Small intestine (tissue), 7 donors: ENCODE measurements at regions not wholly inside any gene's neighbourhood (a gene's known extent, or its start where the extent isn't known, plus 50 kb on each side); places are given as distances from the start of the nearest gene placed in this dataset.

Experiments used
- DNase-seq, 2 donors: peaks; one replicate each; pipeline versions ENCODE4 v3.0.0 to v3.0.0-alpha.2; 2013
- FAIRE-seq: peaks from 2 replicates; lab custom pipeline; 2012; peaks lifted over from hg19 to GRCh38; lab: Jason Lieb, UNC
- H3K27ac ChIP-seq, 3 donors: one replicate each; pipeline ENCODE4 v1.5.1; 2013; ENCODE audit warnings: low read length in 2 of 3, mild to moderate bottlenecking in 2 of 3, control low read depth in 1 of 3, inconsistent platforms in 1 of 3, low read depth in 1 of 3, moderate library complexity in 1 of 3
- H3K27me3 ChIP-seq, 3 donors: one replicate each; pipeline ENCODE4 v1.6.1; 2013; ENCODE audit warnings: low read length in 3 of 3, inconsistent platforms in 1 of 3; ENCODE audit not compliant: control insufficient read depth in 3 of 3, insufficient read depth in 3 of 3
- H3K36me3 ChIP-seq, 3 donors: one replicate each; pipeline ENCODE4 v1.6.1; 2013; ENCODE audit warnings: low read length in 3 of 3, inconsistent platforms in 1 of 3, low read depth in 1 of 3, mild to moderate bottlenecking in 1 of 3, moderate library complexity in 1 of 3; ENCODE audit not compliant: control insufficient read depth in 3 of 3, insufficient read depth in 2 of 3
- H3K4me1 ChIP-seq, 3 donors: one replicate each; pipeline ENCODE4 v1.6.1; 2013; ENCODE audit warnings: low read length in 2 of 3, inconsistent platforms in 1 of 3, low read depth in 1 of 3, mild to moderate bottlenecking in 1 of 3, moderate library complexity in 1 of 3; ENCODE audit not compliant: control insufficient read depth in 3 of 3, insufficient read depth in 2 of 3
- H3K4me3 ChIP-seq, 3 donors: one replicate each; pipeline ENCODE4 v1.5.1; 2013; ENCODE audit warnings: low read length in 3 of 3, control low read depth in 1 of 3, inconsistent platforms in 1 of 3, low read depth in 1 of 3, mild to moderate bottlenecking in 1 of 3, moderate library complexity in 1 of 3
- H3K9me3 ChIP-seq, 2 donors: one replicate each; pipeline ENCODE4 v1.6.1; 2013; ENCODE audit warnings: low read depth in 1 of 2, low read length in 1 of 2; ENCODE audit not compliant: control insufficient read depth in 2 of 2, insufficient read depth in 1 of 2
- WGBS, 3 donors: extraction: QIAGEN DNeasy Blood & Tissue Kit; methylation state at CpG; one replicate each; pipeline ENCODE4 v1.1.7; 2013; 5-methylcytosine and 5-hydroxymethylcytosine counted together
- donor health status: healthy with polysubstance abuse.
- donor health status: control.
- donor health status: control.
- donor health status: Bipolar disorder and iron deficiency.
- donor health status: healthy.

DNA sequence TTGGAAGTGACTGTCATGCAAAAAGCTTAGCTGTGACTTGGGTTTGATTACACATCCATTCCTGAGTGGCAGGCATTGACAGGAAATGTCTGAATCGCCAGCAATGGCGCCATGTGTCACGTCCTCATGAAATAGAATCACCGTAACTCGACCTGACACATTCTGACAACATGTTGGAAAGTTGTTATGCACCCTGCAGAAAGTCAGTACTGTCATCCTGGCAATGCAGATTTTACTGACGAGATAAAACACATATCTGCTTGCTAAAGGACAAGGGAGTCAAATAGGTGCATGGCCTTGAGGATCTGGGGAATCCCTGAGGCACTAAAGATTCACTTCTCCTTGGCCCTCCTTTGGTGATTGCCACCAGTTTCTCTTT, 344.2 kb downstream of the SPATA31D1 start:
- H3K36me3 ChIP-seq = no peaks in the 10 kb centered on the region
- no peaks in the 10 kb centered on the region for H3K4me1 ChIP-seq
- H3K27me3 ChIP-seq = no peaks in the 10 kb centered on the region
- 64 to 84% (median 75%) methylated on average over 6 of the region's 6 CpGs for WGBS, 3 donors
- no peak overlapping the region for H3K27ac ChIP-seq
- H3K9me3 ChIP-seq = no peaks in the 10 kb centered on the region
- DNase-seq (no peak), FAIRE-seq (no peak)
- no peak overlapping the region for H3K4me3 ChIP-seq

DNA sequence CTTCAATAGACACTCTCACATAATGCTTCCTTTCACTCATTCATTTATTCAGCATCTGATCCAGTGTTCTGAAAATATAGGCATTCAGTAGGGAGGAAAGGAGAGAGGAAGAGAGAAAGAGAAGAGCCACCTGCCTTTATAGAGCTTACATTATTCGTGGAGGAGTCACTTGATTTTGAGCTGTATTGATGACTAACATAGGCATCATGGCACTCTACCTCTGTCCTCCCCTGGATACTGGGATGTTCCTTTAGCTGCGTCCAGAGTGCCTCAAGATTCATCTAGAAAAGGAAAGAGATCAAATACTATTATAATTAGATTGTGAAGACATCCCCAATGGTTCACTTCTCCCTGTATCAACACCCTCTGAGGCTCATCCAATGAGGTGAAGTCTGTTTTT, 345.1 kb downstream of the SPATA31D1 start:
- DNase-seq (no peak), FAIRE-seq (no peak)
- no peak overlapping the region for H3K4me3 ChIP-seq
- no peaks in the 10 kb centered on the region for H3K4me1 ChIP-seq
- 58 to 76% (median 73%) methylated on average over 2 of the region's 2 CpGs for WGBS, 3 donors
- H3K36me3 ChIP-seq = no peaks in the 10 kb centered on the region
- H3K9me3 ChIP-seq = no peaks in the 10 kb centered on the region
- no peak overlapping the region for H3K27ac ChIP-seq
- no peaks in the 10 kb centered on the region for H3K27me3 ChIP-seq

DNA sequence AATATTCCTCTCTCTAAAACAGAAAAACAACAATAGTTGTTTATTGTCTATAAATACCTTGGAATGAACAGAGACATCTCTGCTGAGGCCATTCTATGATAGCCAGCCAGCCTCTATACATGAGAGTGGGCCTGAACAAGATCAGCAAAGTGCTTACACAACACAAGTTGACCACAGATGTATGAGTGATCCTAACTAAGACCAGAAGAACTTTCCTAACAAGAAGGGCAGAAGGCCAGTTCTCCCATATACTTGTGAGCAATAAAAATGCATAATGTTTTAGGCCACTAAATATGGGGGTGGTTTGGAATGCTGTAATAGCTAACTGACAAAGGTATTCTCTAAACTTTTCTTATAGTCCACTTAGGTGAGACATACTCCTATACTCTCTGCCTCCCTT, 345.7 kb downstream of the SPATA31D1 start:
- no peak overlapping the region for H3K4me3 ChIP-seq
- H3K36me3 ChIP-seq = no peaks in the 10 kb centered on the region
- no peaks in the 10 kb centered on the region for H3K4me1 ChIP-seq
- H3K27ac ChIP-seq = no peak overlapping the region
- no peak for FAIRE-seq
- H3K9me3 ChIP-seq = no peaks in the 10 kb centered on the region
- DNase-seq = no peak
- no peaks in the 10 kb centered on the region for H3K27me3 ChIP-seq

DNA sequence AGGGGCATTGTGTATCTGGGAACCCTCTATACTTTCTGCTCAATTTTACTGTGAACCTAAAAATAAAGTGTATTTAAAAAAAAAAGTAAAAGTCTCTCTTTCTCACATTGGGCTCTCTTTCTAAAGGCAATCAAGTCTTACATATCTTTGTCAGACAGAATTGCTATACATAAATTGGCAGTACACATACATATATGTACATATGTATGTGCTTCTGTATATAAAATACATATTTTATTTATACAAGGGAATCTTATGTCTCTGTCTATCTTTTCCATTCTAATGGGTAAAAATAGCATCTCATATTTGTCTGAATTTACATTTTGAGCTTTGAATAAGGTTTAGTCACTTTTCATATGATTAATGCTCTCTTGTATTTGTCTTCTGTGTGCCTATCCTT, 348.8 kb downstream of the SPATA31D1 start:
- DNase-seq = no peak
- no peaks in the 10 kb centered on the region for H3K4me1 ChIP-seq
- H3K4me3 ChIP-seq = no peak overlapping the region
- H3K27ac ChIP-seq = no peak overlapping the region
- H3K36me3 ChIP-seq = no peaks in the 10 kb centered on the region
- FAIRE-seq = peak; percentile 10
- no peaks in the 10 kb centered on the region for H3K9me3 ChIP-seq
- no peaks in the 10 kb centered on the region for H3K27me3 ChIP-seq

DNA sequence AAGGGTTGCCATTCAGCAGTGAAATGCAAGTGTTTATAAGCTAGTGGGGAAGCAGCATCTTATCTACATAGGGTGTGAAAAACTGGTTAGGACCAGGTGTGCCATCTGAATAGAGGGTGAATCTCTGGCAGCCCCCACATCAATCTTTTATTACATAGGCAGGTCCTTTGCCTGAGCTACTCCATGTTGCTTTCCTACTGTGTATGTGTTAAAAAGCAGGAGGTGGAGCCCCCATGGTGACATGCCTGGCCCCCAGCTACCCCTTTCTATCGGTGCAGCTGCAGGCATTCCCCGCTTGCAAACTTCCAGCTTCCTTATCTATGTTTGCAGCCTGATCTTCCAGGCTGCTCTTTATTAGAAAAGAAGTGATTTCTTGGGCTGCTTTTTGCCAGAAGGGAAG, 353.5 kb downstream of the SPATA31D1 start:
- no peaks in the 10 kb centered on the region for H3K36me3 ChIP-seq
- H3K27ac ChIP-seq = no peak overlapping the region
- no peak overlapping the region for H3K4me3 ChIP-seq
- DNase-seq = no peak
- H3K9me3 ChIP-seq = peaks cover 0 to 10% of the 10 kb centered on the region in 2 donors
- no peaks in the 10 kb centered on the region for H3K4me1 ChIP-seq
- no peak for FAIRE-seq
- H3K27me3 ChIP-seq = no peaks in the 10 kb centered on the region
- WGBS, 3 donors = 46 to 61% (median 54%) methylated on average over 2 of the region's 2 CpGs

DNA sequence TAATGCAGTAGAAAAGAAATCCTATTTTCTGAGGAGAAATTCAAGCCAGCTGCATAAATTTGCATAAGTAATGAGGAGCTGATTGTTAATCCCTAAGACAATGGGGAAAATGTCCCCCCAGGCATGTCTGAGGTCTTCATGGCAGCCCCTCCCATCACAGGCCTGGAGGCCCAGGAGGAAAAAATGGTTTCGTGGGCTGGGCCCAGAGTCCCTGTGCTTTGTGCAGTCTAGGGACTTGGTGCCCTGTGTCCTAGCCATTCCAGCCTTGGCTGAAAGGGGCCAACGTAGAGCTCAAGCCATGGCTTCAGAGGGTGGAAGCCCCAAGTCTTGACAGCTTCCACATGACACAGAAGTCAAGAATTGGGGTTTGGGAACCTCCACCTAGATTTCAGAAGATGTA, 357.5 kb downstream of the SPATA31D1 start:
- FAIRE-seq = no peak

DNA sequence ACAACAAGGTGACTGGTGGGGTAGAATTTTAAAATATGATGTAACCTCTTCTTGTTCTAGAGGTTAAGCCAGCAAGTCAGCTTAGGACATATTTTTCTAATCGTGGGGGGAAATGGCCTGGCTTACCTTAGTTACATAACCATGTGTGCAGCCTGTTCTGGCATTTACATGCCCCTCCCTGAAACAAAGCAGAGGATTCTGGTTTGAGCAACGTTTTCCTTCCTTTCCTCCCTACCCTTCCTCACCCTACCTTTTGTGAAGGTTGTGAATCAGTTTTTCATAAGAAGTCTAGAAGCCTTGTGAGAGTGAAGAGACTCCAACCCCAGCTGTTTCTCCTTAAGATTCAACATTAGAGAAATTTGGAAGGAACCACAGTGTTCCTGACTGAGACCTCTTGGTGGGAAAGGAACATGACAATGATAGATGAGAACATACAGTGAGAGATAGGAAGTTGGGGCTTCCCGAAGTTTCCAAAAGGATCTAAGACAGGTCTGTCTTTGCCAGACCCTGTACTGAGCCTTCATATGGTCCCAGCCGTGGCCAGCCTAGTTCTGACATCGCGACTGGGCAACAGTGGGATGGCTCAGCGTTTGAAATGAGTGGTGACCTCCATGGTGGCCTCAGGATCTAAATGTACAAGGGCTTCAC, 365.2 kb downstream of the SPATA31D1 start:
- Histone ChIP-seq H3K4me1 (no peaks in the 10 kb centered on the region), H3K36me3 (no peaks in the 10 kb centered on the region), H3K27ac (no peak overlapping the region), H3K9me3 (no peaks in the 10 kb centered on the region), H3K4me3 (no peak overlapping the region), H3K27me3 (no peaks in the 10 kb centered on the region)
- DNase-seq (no peak), FAIRE-seq (no peak)
- 73 to 76% (median 73%) methylated on average over 7 of the region's 7 CpGs for WGBS, 3 donors

More for the DNA sequence above, 357.5 kb downstream of the SPATA31D1 start:
- WGBS, 3 donors = 58 to 73% (median 62%) methylated on average over 2 of the region's 2 CpGs
- Histone ChIP-seq H3K4me3 (no peak overlapping the region), H3K27ac (no peak overlapping the region), H3K4me1 (no peaks in the 10 kb centered on the region), H3K36me3 (no peaks in the 10 kb centered on the region), H3K9me3 (peaks cover 0 to 10% of the 10 kb centered on the region in 2 donors), H3K27me3 (no peaks in the 10 kb centered on the region)
- no peak for DNase-seq

DNA sequence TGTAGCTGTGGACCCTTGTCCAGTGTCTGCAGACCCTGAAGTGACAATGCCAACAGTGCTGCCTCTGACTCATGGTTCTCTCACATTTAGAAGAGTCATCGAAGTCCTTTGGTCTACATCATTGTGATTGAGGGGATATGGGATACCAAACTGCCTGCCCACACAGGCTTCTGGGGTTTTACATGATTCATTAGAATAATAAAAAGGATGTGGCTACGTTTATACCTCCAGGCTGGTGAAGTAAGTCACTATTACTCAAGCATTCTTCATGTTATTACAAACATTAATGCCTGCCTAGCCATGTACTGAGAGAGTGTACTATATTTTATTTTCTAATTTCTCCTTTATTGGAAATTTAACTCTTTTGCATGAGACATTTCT, 365.7 kb downstream of the SPATA31D1 start:
- no peak for FAIRE-seq

DNA sequence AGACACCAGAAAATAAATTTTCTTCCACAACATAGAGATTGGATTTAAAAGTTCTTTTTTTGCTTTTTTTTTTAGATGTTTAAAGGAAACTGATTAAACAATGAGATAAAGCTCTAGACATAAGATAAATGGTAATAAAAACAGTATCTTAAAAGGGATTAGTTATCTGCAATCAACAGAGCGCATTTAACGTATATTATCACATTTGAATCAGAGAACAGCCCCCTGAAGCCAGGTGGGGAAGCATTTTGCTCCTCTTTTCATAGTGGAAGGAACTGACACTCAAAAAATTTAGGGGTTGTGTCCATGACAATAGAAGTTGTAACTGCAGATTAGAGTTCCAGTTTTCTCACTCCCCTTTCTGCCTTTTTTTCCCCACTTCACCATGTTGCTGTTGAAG, 367.6 kb downstream of the SPATA31D1 start:
- Histone ChIP-seq H3K36me3 (no peaks in the 10 kb centered on the region), H3K4me1 (no peaks in the 10 kb centered on the region), H3K27ac (no peak overlapping the region), H3K27me3 (no peaks in the 10 kb centered on the region), H3K4me3 (no peak overlapping the region), H3K9me3 (no peaks in the 10 kb centered on the region)
- FAIRE-seq (no peak), DNase-seq (no peak)
- 16 to 46% (median 24%) methylated on average over 2 of the region's 2 CpGs for WGBS, 3 donors

More for the DNA sequence above, 365.7 kb downstream of the SPATA31D1 start:
- Histone ChIP-seq H3K4me1 (no peaks in the 10 kb centered on the region), H3K4me3 (no peak overlapping the region), H3K27me3 (no peaks in the 10 kb centered on the region), H3K27ac (no peak overlapping the region), H3K9me3 (no peaks in the 10 kb centered on the region), H3K36me3 (no peaks in the 10 kb centered on the region)
- DNase-seq = no peak
- 71 to 79% (median 78%) methylated on average over 2 of the region's 2 CpGs for WGBS, 3 donors
